Neural progenitor cell (in vitro differentiated cells): ENCODE measurements at regions not wholly inside any gene's neighbourhood (a gene's known extent, or its start where the extent isn't known, plus 50 kb on each side); places are given as distances from the start of the nearest gene placed in this dataset.

Source experiments
- CTCF ChIP-seq: fragments of 200-600 bp; sonication (generic); IDR thresholded peaks from 2 replicates; pipeline ENCODE4 v1.5.1; 2017; ENCODE audit warnings: antibody characterized with exemption, mild to moderate bottlenecking
- EZH2 ChIP-seq: fragments of 200-600 bp; sonication (generic); IDR thresholded peaks from 2 replicates; pipeline ENCODE4 v1.6.1; 2017; ENCODE audit warnings: antibody characterized with exemption, mild to moderate bottlenecking, moderate library complexity

GRCh38 chr14:84436528-84436927, 1093.4 kb upstream of the FLRT2 start:
- TF ChIP-seq CTCF: no peak
- no peak for TF ChIP-seq EZH2
